Neutrophil (primary cell): ENCODE measurements at regions not wholly inside any gene's neighbourhood (a gene's known extent, or its start where the extent isn't known, plus 50 kb on each side); places are given as distances from the start of the nearest gene placed in this dataset.
"Not testable (repeated sequence)": the region's sequence is repeated elsewhere in the genome, so short reads cannot be mapped to it uniquely, and the experiment has no call there.

Source experiments
- H3K27ac ChIP-seq: fragments of 200-600 bp; sonication (generic); 2 replicates; pipeline ENCODE4 v1.5.1; 2016; ENCODE audit warnings: mild to moderate bottlenecking, moderate library complexity
- H3K27me3 ChIP-seq: fragments of 200-600 bp; sonication (generic); 2 replicates; pipeline ENCODE4 v1.6.0; 2016; ENCODE audit warnings: mild to moderate bottlenecking
- H3K36me3 ChIP-seq: fragments of 200-600 bp; sonication (generic); 2 replicates; pipeline ENCODE4 v1.5.1; 2017
- H3K4me1 ChIP-seq, 2 experiments: fragments of 200-600 bp in 1 of 2; sonication (generic) in 1 of 2; 1 replicate in 1 of 2; 2 replicates in 1 of 2; pipeline versions ENCODE4 v1.5.1 to v1.6.1; 2013 to 2016; ENCODE audit warnings: low read depth in 1 of 2, low read length in 1 of 2, mild to moderate bottlenecking in 1 of 2, moderate library complexity in 1 of 2; ENCODE audit not compliant: control insufficient read depth in 1 of 2, insufficient read depth in 1 of 2
- H3K4me3 ChIP-seq, 2 experiments: fragments of 200-600 bp in 1 of 2; sonication (generic) in 1 of 2; 1 replicate in 1 of 2; 2 replicates in 1 of 2; pipeline ENCODE4 v1.5.1; 2013 to 2016; ENCODE audit warnings: low read depth in 1 of 2, low read length in 1 of 2, mild to moderate bottlenecking in 1 of 2, moderate library complexity in 1 of 2
- H3K9me3 ChIP-seq: fragments of 200-600 bp; sonication (generic); 2 replicates; pipeline ENCODE4 v1.5.1; 2016
- CTCF ChIP-seq: fragments of 200-600 bp; sonication (generic); IDR thresholded peaks from 2 replicates; pipeline ENCODE4 v1.5.1; 2016; ENCODE audit warnings: antibody characterized with exemption

GRCh38 chr2:88802026-88802425 is 110.6 kb downstream of the RPIA start:
- H3K4me1 ChIP-seq, H3K4me3 ChIP-seq, H3K36me3 ChIP-seq, H3K27me3 ChIP-seq, H3K9me3 ChIP-seq, H3K27ac ChIP-seq: not testable (repeated sequence)

GRCh38 chr2:88807237-88807962 is 115.9 kb downstream of the RPIA start:
- Histone ChIP-seq H3K9me3 (no peaks in the 10 kb centered on the region), H3K27me3 (no peaks in the 10 kb centered on the region), H3K36me3 (no peaks in the 10 kb centered on the region), H3K4me1 (no peaks in the 10 kb centered on the region), H3K4me3 (no peak overlapping the region), H3K27ac (no peak overlapping the region)
- TF ChIP-seq CTCF, result no peak

GRCh38 chr2:88808083-88808482 is 116.6 kb downstream of the RPIA start:
- Histone ChIP-seq H3K9me3 (no peaks in the 10 kb centered on the region), H3K27ac (no peak overlapping the region), H3K4me3 (no peak overlapping the region), H3K36me3 (no peaks in the 10 kb centered on the region), H3K27me3 (no peaks in the 10 kb centered on the region), H3K4me1 (no peaks in the 10 kb centered on the region)
- TF ChIP-seq CTCF, result no peak

GRCh38 chr2:88808652-88809051 is 117.2 kb downstream of the RPIA start:
- Histone ChIP-seq H3K4me3 (no peak overlapping the region), H3K4me1 (no peaks in the 10 kb centered on the region), H3K9me3 (no peaks in the 10 kb centered on the region), H3K36me3 (no peaks in the 10 kb centered on the region), H3K27ac (no peak overlapping the region), H3K27me3 (no peaks in the 10 kb centered on the region)
- no peak for TF ChIP-seq CTCF

- H3K36me3 ChIP-seq, result no peaks in the 10 kb centered on the region
- TF ChIP-seq CTCF, result no peak
- no peak overlapping the region for H3K27ac ChIP-seq
- H3K9me3 ChIP-seq, result no peaks in the 10 kb centered on the region
- H3K27me3 ChIP-seq, result no peaks in the 10 kb centered on the region
- H3K4me3 ChIP-seq, result no peak overlapping the region
- no peaks in the 10 kb centered on the region for H3K4me1 ChIP-seq
These were observed 117.7 kb downstream of the RPIA start for GRCh38 chr2:88809216-88809615.

GRCh38 chr2:88810017-88810416 is 118.5 kb downstream of the RPIA start:
- TF ChIP-seq CTCF, result no peak
- Histone ChIP-seq H3K4me3 (no peak overlapping the region), H3K4me1 (no peaks in the 10 kb centered on the region), H3K27ac (no peak overlapping the region), H3K36me3 (no peaks in the 10 kb centered on the region), H3K9me3 (no peaks in the 10 kb centered on the region), H3K27me3 (no peaks in the 10 kb centered on the region)
